ENCODE measurements at regions not wholly inside any gene's neighbourhood (a gene's known extent, or its start where the extent isn't known, plus 50 kb on each side); places are given as distances from the start of the nearest gene placed in this dataset.

- Histone ChIP-seq H3F3A (replicated peaks; ENCODE audit: low read depth) (no peaks in the 10 kb centered on the region), H3K27me3 (ENCODE audit: insufficient read depth) (no peaks in the 10 kb centered on the region), H3K4me3 (no peak overlapping the region), H3K36me3 (ENCODE audit: insufficient read depth) (no peaks in the 10 kb centered on the region), H2AFZ (no peak overlapping the region), H3K9me2 (ENCODE audit: insufficient read depth) (peaks cover 12% of the 10 kb centered on the region), H4K20me1 (replicated peaks; ENCODE audit: insufficient read depth) (no peaks in the 10 kb centered on the region), H3K4me2 (no peak overlapping the region), H3K27ac (ENCODE audit: low read depth) (no peak overlapping the region), H3K4me1 (ENCODE audit: insufficient read depth) (no peaks in the 10 kb centered on the region), H3K79me2 (replicated peaks; ENCODE audit: insufficient read depth) (no peaks in the 10 kb centered on the region)
- peaks cover 9% of the 10 kb centered on the region for H3K4me1 Mint-ChIP-seq
- no peaks in the 10 kb centered on the region for H3K9me3 Mint-ChIP-seq
- ATAC-seq = peak; percentile 25; the same call in 1 of the 3 replicates
- no peak overlapping the region for H3K27ac Mint-ChIP-seq
- no peaks in the 10 kb centered on the region for H3K27me3 Mint-ChIP-seq (ENCODE audit: insufficient read depth, low read depth, poor library complexity)
- H3K36me3 Mint-ChIP-seq (ENCODE audit: low read depth) = no peaks in the 10 kb centered on the region
- TF ChIP-seq CREB1 (CRISPR knock-in tag; IDR thresholded peaks at IDR 0.05; ENCODE audit: low read depth) (no peak), ZNF462 (CRISPR knock-in tag; IDR thresholded peaks at IDR 0.05) (no peak), REST (IDR thresholded peaks at IDR 0.05; ENCODE audit: unreplicated experiment) (no peak), ZNF114 (CRISPR knock-in tag; IDR thresholded peaks at IDR 0.05) (no peak), EZH2phosphoT487 (IDR thresholded peaks at IDR 0.05; ENCODE audit: unreplicated experiment) (no peak), CTCF (conservative IDR thresholded peaks at IDR 0.05; ENCODE audit: low read depth in 2 of 2) (no peak), EZH2 (IDR thresholded peaks at IDR 0.05; ENCODE audit: low read depth, unreplicated experiment) (no peak), ETS1 (IDR thresholded peaks at IDR 0.05) (no peak), POLR2AphosphoS5 (IDR thresholded peaks at IDR 0.05; ENCODE audit: low read depth) (no peak), NANOG (IDR thresholded peaks at IDR 0.05; ENCODE audit: borderline replicate concordance) (no peak)
- no peak overlapping the region for H3K4me3 Mint-ChIP-seq
- no peak for DNase-seq (ENCODE audit: low spot score)
Observed at GRCh38 chr2:226352941-226353560, 446.6 kb downstream of the IRS1 start.
